Bronchial epithelial cell (primary cell): ENCODE measurements at regions not wholly inside any gene's neighbourhood (a gene's known extent, or its start where the extent isn't known, plus 50 kb on each side); places are given as distances from the start of the nearest gene placed in this dataset.
A peak's percentile ranks its signal among the peaks of the same experiment; 100 is the strongest.

ENCODE experiments used
- DNase-seq: peaks from one replicate; pipeline ENCODE4 v3.0.0-alpha.2; 2010; ENCODE audit warnings: low read depth
- FAIRE-seq: peaks from 2 replicates; lab custom pipeline; 2011; peaks lifted over from hg19 to GRCh38; lab: Jason Lieb, UNC
- H3K27me3 ChIP-seq: 2 replicates; pipeline ENCODE4 v1.5.1; 2011; ENCODE audit warnings: low read length; ENCODE audit not compliant: control insufficient read depth, insufficient read depth
- H3K36me3 ChIP-seq: 2 replicates; pipeline ENCODE4 v1.5.1; 2011; ENCODE audit warnings: low read length; ENCODE audit not compliant: control insufficient read depth, insufficient read depth
- H3K4me3 ChIP-seq: 2 replicates; pipeline ENCODE4 v1.5.1; 2011; ENCODE audit warnings: mild to moderate bottlenecking, low read depth, low read length, control low read depth
- TF ChIP-seq, protein P1 (sequence below): IDR thresholded peaks from 2 replicates; pipeline ENCODE4 v1.5.1; 2011; ENCODE audit warnings: mild to moderate bottlenecking, moderate library complexity, low read length, control low read depth, inconsistent platforms; ENCODE audit not compliant: insufficient read depth, severe bottlenecking

DNA sequence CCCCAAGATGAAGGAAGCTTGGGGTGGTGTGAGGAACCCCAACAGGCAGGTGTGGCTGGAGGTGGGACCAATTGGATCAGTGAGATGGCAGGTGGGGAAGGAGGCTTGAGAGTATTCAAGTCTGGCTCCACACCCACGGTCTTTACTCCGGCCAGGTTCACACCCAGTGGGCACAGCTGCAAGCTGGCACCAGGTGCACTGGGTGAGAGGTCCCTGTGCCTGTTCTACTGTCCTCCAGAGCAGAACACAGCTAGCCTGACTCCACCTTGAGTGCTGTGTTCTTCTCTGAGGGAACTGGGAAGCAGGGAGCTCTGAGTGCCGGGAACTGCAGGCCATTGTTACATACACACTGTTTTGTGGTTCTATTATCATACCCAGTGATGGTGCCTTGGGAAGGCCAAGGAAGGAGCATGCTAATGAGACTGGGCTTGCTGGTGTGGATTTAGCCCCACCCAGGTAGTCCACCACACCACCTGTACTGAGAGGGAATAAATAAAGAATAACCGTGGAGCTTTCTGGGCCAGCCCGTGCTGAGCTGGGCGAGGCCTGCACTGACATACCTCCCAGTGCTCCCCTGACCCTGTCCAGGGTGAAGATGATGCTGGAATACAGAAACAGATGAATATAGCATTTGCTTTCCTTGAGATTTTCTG, 93.4 kb downstream of the ABHD5 start:
- Histone ChIP-seq H3K36me3 (no peaks in the 10 kb centered on the region), H3K27me3 (peaks cover 2% of the 10 kb centered on the region), H3K4me3 (no peak overlapping the region)
- DNase-seq (no peak), FAIRE-seq (no peak)
- TF ChIP-seq, protein P1, sequence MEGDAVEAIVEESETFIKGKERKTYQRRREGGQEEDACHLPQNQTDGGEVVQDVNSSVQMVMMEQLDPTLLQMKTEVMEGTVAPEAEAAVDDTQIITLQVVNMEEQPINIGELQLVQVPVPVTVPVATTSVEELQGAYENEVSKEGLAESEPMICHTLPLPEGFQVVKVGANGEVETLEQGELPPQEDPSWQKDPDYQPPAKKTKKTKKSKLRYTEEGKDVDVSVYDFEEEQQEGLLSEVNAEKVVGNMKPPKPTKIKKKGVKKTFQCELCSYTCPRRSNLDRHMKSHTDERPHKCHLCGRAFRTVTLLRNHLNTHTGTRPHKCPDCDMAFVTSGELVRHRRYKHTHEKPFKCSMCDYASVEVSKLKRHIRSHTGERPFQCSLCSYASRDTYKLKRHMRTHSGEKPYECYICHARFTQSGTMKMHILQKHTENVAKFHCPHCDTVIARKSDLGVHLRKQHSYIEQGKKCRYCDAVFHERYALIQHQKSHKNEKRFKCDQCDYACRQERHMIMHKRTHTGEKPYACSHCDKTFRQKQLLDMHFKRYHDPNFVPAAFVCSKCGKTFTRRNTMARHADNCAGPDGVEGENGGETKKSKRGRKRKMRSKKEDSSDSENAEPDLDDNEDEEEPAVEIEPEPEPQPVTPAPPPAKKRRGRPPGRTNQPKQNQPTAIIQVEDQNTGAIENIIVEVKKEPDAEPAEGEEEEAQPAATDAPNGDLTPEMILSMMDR, result no peak

DNA sequence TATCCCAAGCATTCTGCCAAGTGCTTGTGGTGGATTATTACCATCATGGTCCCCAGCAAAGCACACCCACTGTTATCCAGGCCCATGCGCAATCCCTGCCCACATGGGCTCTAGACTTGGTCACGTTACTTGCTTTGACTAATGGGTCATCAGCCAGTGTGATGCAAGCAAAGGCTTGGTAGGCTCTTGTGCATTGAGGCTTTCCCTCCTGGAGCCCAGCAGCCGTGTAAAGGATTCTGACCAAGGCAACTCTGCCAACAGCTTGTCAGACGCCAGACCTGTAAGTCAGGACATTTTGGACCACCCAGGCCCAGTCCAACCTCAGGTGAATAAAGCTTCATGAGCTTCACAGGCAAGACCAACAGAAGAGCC, 93.9 kb downstream of the ABHD5 start:
- H3K36me3 ChIP-seq, result no peaks in the 10 kb centered on the region
- TF ChIP-seq, protein P1, result no peak
- H3K27me3 ChIP-seq, result peaks cover 2% of the 10 kb centered on the region
- peak; percentile 83 for FAIRE-seq
- H3K4me3 ChIP-seq, result no peak overlapping the region
- DNase-seq, result no peak

DNA sequence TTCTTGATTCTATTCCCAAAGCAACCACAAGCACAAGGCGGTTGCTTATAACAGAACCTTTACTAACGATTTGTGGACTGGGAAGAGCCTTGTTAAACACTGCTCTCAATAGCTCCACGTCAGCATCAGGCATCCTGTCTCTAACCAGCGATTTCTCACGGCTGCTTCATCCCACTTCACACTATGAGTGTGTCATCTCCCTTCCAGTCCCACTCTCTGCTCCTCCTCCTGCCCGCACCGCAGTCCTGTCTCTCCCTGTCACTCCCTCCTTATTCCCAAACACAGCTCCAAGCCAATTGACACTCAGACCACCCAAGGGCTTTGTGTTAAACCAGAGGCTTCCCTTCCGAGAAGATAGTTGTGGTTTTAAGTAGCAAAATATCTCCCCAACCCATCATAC, 94.8 kb downstream of the ABHD5 start:
- FAIRE-seq, result peak; percentile 58

DNA sequence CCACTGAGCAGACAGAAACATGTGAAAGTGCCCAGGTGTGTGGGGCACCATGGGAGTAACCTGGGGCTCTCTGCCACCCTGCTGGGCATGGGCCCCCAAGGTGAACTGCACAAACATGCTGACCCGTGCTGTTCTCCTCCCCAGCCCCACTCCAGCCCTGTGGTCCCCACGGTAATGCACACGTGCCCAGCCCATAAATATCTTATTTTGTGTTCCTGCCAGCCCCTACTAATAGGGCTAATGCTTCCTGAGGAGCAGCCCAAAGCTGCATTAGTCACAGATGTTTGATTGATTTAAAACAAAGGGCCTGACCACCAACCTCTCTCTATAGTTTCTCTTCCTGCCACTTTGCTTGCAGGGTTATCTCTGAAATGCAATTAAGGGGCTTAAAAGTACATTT, 95.4 kb downstream of the ABHD5 start:
- FAIRE-seq (no peak), DNase-seq (no peak)
- no peaks in the 10 kb centered on the region for H3K36me3 ChIP-seq
- H3K4me3 ChIP-seq, result no peak overlapping the region
- TF ChIP-seq, protein P1, result no peak
- peaks cover 3% of the 10 kb centered on the region for H3K27me3 ChIP-seq

More for the DNA sequence above, 94.8 kb downstream of the ABHD5 start:
- no peak for DNase-seq
- H3K27me3 ChIP-seq, result peaks cover 2% of the 10 kb centered on the region
- TF ChIP-seq, protein P1, result no peak
- H3K36me3 ChIP-seq, result no peaks in the 10 kb centered on the region
- no peak overlapping the region for H3K4me3 ChIP-seq

DNA sequence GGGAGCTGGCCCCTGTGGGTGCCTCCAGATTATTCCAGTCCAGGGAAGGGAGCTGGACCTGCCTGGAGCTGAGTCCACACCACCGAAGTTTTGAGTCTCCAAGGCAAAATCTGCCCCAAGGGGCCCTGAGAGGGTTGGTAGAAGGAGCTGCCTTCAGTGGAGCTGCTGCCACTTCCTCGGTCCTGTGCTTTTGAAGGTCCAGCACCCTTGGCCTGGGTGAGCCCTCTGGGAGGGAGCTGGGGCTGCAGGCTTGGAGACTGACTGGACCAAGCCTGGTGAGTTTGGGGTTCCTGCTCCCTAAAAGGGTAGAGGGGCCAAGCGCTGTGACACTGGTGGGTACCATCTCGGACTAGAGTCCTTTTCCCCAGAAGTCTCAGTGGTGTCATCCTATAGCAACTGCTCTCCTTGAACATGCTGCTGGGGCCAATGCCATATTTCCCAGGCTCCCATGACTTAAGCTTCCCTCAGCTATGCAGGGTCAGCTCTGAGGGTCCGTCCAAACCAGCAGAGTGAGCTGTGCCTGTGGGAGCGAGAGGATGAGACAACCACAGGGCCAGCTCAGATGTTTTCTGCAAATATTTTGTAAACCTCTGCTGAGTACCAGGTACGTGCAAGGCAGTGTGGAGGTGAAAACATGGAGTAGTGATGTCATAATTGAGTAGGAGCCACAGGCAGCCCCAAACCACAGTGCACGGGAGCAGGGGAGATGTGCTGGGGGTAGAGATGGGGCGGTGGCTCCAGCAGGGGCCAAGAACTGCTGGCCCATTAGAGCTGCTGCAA, 96.0 kb downstream of the ABHD5 start:
- Histone ChIP-seq H3K4me3 (no peak overlapping the region), H3K27me3 (peaks cover 3% of the 10 kb centered on the region), H3K36me3 (no peaks in the 10 kb centered on the region)
- TF ChIP-seq, protein P1, result no peak
- no peak for DNase-seq
- peak; percentile 36 for FAIRE-seq
